Mucosa of rectum (tissue), 2 donors: ENCODE measurements at regions not wholly inside any gene's neighbourhood (a gene's known extent, or its start where the extent isn't known, plus 50 kb on each side); places are given as distances from the start of the nearest gene placed in this dataset.

Experiments
- H3K27ac ChIP-seq, 2 donors: one replicate each; pipeline ENCODE4 v1.7.0; 2013; ENCODE audit warnings: inconsistent platforms in 2 of 2, low read depth in 2 of 2, low read length in 2 of 2
- H3K27me3 ChIP-seq, 2 donors: one replicate each; pipeline ENCODE4 v1.7.0; 2013; ENCODE audit warnings: low read length in 2 of 2; ENCODE audit not compliant: control insufficient read depth in 2 of 2, insufficient read depth in 2 of 2
- H3K36me3 ChIP-seq, 2 donors: one replicate each; pipeline ENCODE4 v1.7.0; 2013; ENCODE audit warnings: low read length in 2 of 2; ENCODE audit not compliant: control insufficient read depth in 2 of 2, insufficient read depth in 2 of 2
- H3K4me1 ChIP-seq, 2 donors: one replicate each; pipeline ENCODE4 v1.7.0; 2013; ENCODE audit warnings: low read length in 2 of 2, mild to moderate bottlenecking in 1 of 2; ENCODE audit not compliant: control insufficient read depth in 2 of 2, insufficient read depth in 2 of 2
- H3K4me3 ChIP-seq, 2 donors: one replicate each; pipeline ENCODE4 v1.7.0; 2013; ENCODE audit warnings: low read length in 2 of 2
- H3K9ac ChIP-seq, 2 donors: one replicate each; pipeline ENCODE4 v1.7.0; 2013; ENCODE audit warnings: low read length in 2 of 2, low read depth in 1 of 2, mild to moderate bottlenecking in 1 of 2
- H3K9me3 ChIP-seq, 2 donors: one replicate each; pipeline ENCODE4 v1.7.0; 2013; ENCODE audit warnings: low read length in 2 of 2; ENCODE audit not compliant: control insufficient read depth in 2 of 2
- donor health status: healthy.
- donor health status: Normal muscosa, but diverticular disease.

- no peaks in the 10 kb centered on the region for H3K4me1 ChIP-seq
- no peak overlapping the region for H3K4me3 ChIP-seq
- H3K27me3 ChIP-seq: no peaks in the 10 kb centered on the region
- no peaks in the 10 kb centered on the region for H3K9me3 ChIP-seq
- no peak overlapping the region for H3K27ac ChIP-seq
- H3K36me3 ChIP-seq: no peaks in the 10 kb centered on the region
- H3K9ac ChIP-seq: no peak overlapping the region
Observed at GRCh38 chr6:22036699-22037098, 260.1 kb downstream of the PRL start.

- H3K27ac ChIP-seq: no peak overlapping the region
- H3K9ac ChIP-seq: no peak overlapping the region
Observed at GRCh38 chr6:22041797-22042480, 254.9 kb downstream of the PRL start.

GRCh38 chr6:22042706-22043105, 254.1 kb downstream of the PRL start:
- Histone ChIP-seq H3K36me3 (no peaks in the 10 kb centered on the region), H3K9me3 (no peaks in the 10 kb centered on the region), H3K27me3 (no peaks in the 10 kb centered on the region), H3K9ac (no peak overlapping the region), H3K4me1 (no peaks in the 10 kb centered on the region), H3K4me3 (no peak overlapping the region), H3K27ac (no peak overlapping the region)

More at GRCh38 chr6:22041797-22042480, 254.9 kb downstream of the PRL start:
- H3K4me1 ChIP-seq: no peaks in the 10 kb centered on the region
- no peak overlapping the region for H3K4me3 ChIP-seq
- H3K27me3 ChIP-seq: no peaks in the 10 kb centered on the region
- no peaks in the 10 kb centered on the region for H3K9me3 ChIP-seq
- H3K36me3 ChIP-seq: no peaks in the 10 kb centered on the region

- Histone ChIP-seq H3K9ac (no peak overlapping the region), H3K27ac (no peak overlapping the region), H3K4me3 (no peak overlapping the region), H3K9me3 (no peaks in the 10 kb centered on the region), H3K36me3 (no peaks in the 10 kb centered on the region), H3K27me3 (no peaks in the 10 kb centered on the region), H3K4me1 (no peaks in the 10 kb centered on the region)
Observed at GRCh38 chr6:22043284-22043962, 253.4 kb downstream of the PRL start.

- H3K4me3 ChIP-seq: no peak overlapping the region
- no peaks in the 10 kb centered on the region for H3K27me3 ChIP-seq
- no peak overlapping the region for H3K27ac ChIP-seq
- H3K36me3 ChIP-seq: no peaks in the 10 kb centered on the region
- H3K4me1 ChIP-seq: no peaks in the 10 kb centered on the region
- no peak overlapping the region for H3K9ac ChIP-seq
- H3K9me3 ChIP-seq: no peaks in the 10 kb centered on the region
Observed at GRCh38 chr6:22045261-22045912, 251.4 kb downstream of the PRL start.

- Histone ChIP-seq H3K27ac (no peak overlapping the region), H3K4me1 (no peaks in the 10 kb centered on the region), H3K4me3 (no peak overlapping the region), H3K36me3 (no peaks in the 10 kb centered on the region), H3K9ac (no peak overlapping the region), H3K9me3 (no peaks in the 10 kb centered on the region), H3K27me3 (no peaks in the 10 kb centered on the region)
Observed at GRCh38 chr6:22049002-22049401, 247.8 kb downstream of the PRL start.

GRCh38 chr6:22053391-22053997, 243.3 kb downstream of the PRL start:
- no peaks in the 10 kb centered on the region for H3K36me3 ChIP-seq
- H3K27ac ChIP-seq: no peak overlapping the region
- H3K9ac ChIP-seq: no peak overlapping the region
- no peaks in the 10 kb centered on the region for H3K27me3 ChIP-seq
- no peaks in the 10 kb centered on the region for H3K9me3 ChIP-seq
- no peak overlapping the region for H3K4me3 ChIP-seq
- no peaks in the 10 kb centered on the region for H3K4me1 ChIP-seq

GRCh38 chr6:22056398-22056797, 240.4 kb downstream of the PRL start:
- no peak overlapping the region for H3K27ac ChIP-seq
- H3K4me3 ChIP-seq: no peak overlapping the region
- H3K4me1 ChIP-seq: no peaks in the 10 kb centered on the region

GRCh38 chr6:22057962-22058361, 238.9 kb downstream of the PRL start:
- no peaks in the 10 kb centered on the region for H3K36me3 ChIP-seq
- H3K9me3 ChIP-seq: no peaks in the 10 kb centered on the region
- no peak overlapping the region for H3K9ac ChIP-seq
- H3K4me1 ChIP-seq: no peaks in the 10 kb centered on the region
- H3K27ac ChIP-seq: no peak overlapping the region
- H3K4me3 ChIP-seq: no peak overlapping the region
- H3K27me3 ChIP-seq: no peaks in the 10 kb centered on the region

More at GRCh38 chr6:22056398-22056797, 240.4 kb downstream of the PRL start:
- no peaks in the 10 kb centered on the region for H3K9me3 ChIP-seq
- no peak overlapping the region for H3K9ac ChIP-seq
- no peaks in the 10 kb centered on the region for H3K27me3 ChIP-seq
- no peaks in the 10 kb centered on the region for H3K36me3 ChIP-seq

GRCh38 chr6:22059126-22059525, 237.7 kb downstream of the PRL start:
- no peaks in the 10 kb centered on the region for H3K27me3 ChIP-seq
- H3K36me3 ChIP-seq: no peaks in the 10 kb centered on the region
- H3K9ac ChIP-seq: no peak overlapping the region
- no peak overlapping the region for H3K27ac ChIP-seq
- no peak overlapping the region for H3K4me3 ChIP-seq
- H3K4me1 ChIP-seq: no peaks in the 10 kb centered on the region
- H3K9me3 ChIP-seq: no peaks in the 10 kb centered on the region
